ENCODE measurements at regions not wholly inside any gene's neighbourhood (a gene's known extent, or its start where the extent isn't known, plus 50 kb on each side); places are given as distances from the start of the nearest gene placed in this dataset.

GRCh38 chr2:121866789-121867188 is 111.3 kb downstream of the TSN start:
- intact Hi-C loops (cut with micrococcal nuclease) = no loop called here
- Mint-ChIP-seq H3K4me3 (no peak overlapping the region), H3K9me3 (peaks cover 2% of the 10 kb centered on the region), H3K27ac (no peak overlapping the region), H3K36me3 (ENCODE audit: low read depth) (no peaks in the 10 kb centered on the region), H3K27me3 (ENCODE audit: low read depth) (peaks cover 2% of the 10 kb centered on the region), H3K4me1 (ENCODE audit: low read depth) (no peaks in the 10 kb centered on the region)
- no peak for DNase-seq
- CTCF ChIA-PET = no interaction called here

- Mint-ChIP-seq H3K27me3 (ENCODE audit: low read depth) (peaks cover 3% of the 10 kb centered on the region), H3K36me3 (ENCODE audit: low read depth) (no peaks in the 10 kb centered on the region), H3K4me1 (ENCODE audit: low read depth) (no peaks in the 10 kb centered on the region), H3K9me3 (peaks cover 2% of the 10 kb centered on the region), H3K27ac (no peak overlapping the region), H3K4me3 (no peak overlapping the region)
- DNase-seq = no peak
- CTCF ChIA-PET = no interaction called here
- intact Hi-C loops (cut with micrococcal nuclease) = no loop called here
Measured at GRCh38 chr2:121868652-121869051, 113.2 kb downstream of the TSN start.

- no peak overlapping the region for H3K4me3 Mint-ChIP-seq
- no peak for DNase-seq
- H3K27ac Mint-ChIP-seq = no peak overlapping the region
- H3K27me3 Mint-ChIP-seq (ENCODE audit: low read depth) = peaks cover 4% of the 10 kb centered on the region
- H3K9me3 Mint-ChIP-seq = no peaks in the 10 kb centered on the region
- CTCF ChIA-PET = no interaction called here
- H3K36me3 Mint-ChIP-seq (ENCODE audit: low read depth) = no peaks in the 10 kb centered on the region
- intact Hi-C loops (cut with micrococcal nuclease) = no loop called here
- no peaks in the 10 kb centered on the region for H3K4me1 Mint-ChIP-seq (ENCODE audit: low read depth)
Measured at GRCh38 chr2:121869363-121869762, 113.9 kb downstream of the TSN start.

- H3K27me3 Mint-ChIP-seq (ENCODE audit: low read depth) = peaks cover 5% of the 10 kb centered on the region
- CTCF ChIA-PET = no interaction called here
- no peak overlapping the region for H3K27ac Mint-ChIP-seq
- H3K4me1 Mint-ChIP-seq (ENCODE audit: low read depth) = no peaks in the 10 kb centered on the region
- H3K9me3 Mint-ChIP-seq = no peaks in the 10 kb centered on the region
- no peak overlapping the region for H3K4me3 Mint-ChIP-seq
- no peaks in the 10 kb centered on the region for H3K36me3 Mint-ChIP-seq (ENCODE audit: low read depth)
- intact Hi-C loops (cut with micrococcal nuclease) = no loop called here
- DNase-seq = no peak
Measured at GRCh38 chr2:121869873-121870272, 114.4 kb downstream of the TSN start.

GRCh38 chr2:121872651-121873050 is 117.2 kb downstream of the TSN start:
- Mint-ChIP-seq H3K4me3 (no peak overlapping the region), H3K9me3 (no peaks in the 10 kb centered on the region), H3K27me3 (ENCODE audit: low read depth) (peaks cover 5% of the 10 kb centered on the region), H3K36me3 (ENCODE audit: low read depth) (no peaks in the 10 kb centered on the region), H3K4me1 (ENCODE audit: low read depth) (no peaks in the 10 kb centered on the region), H3K27ac (no peak overlapping the region)
- intact Hi-C loops (cut with micrococcal nuclease) = no loop called here
- CTCF ChIA-PET = no interaction called here
- DNase-seq = no peak

GRCh38 chr2:121873864-121874263 is 118.4 kb downstream of the TSN start:
- Mint-ChIP-seq H3K9me3 (no peaks in the 10 kb centered on the region), H3K27ac (no peak overlapping the region), H3K4me1 (ENCODE audit: low read depth) (no peaks in the 10 kb centered on the region), H3K36me3 (ENCODE audit: low read depth) (no peaks in the 10 kb centered on the region), H3K4me3 (no peak overlapping the region), H3K27me3 (ENCODE audit: low read depth) (peaks cover 5% of the 10 kb centered on the region)
- CTCF ChIA-PET = no interaction called here
- no peak for DNase-seq
- intact Hi-C loops (cut with micrococcal nuclease) = no loop called here

- Mint-ChIP-seq H3K36me3 (ENCODE audit: low read depth) (no peaks in the 10 kb centered on the region), H3K27ac (no peak overlapping the region), H3K4me1 (ENCODE audit: low read depth) (no peaks in the 10 kb centered on the region), H3K9me3 (no peaks in the 10 kb centered on the region), H3K4me3 (no peak overlapping the region), H3K27me3 (ENCODE audit: low read depth) (peaks cover 8% of the 10 kb centered on the region)
- DNase-seq = no peak
- intact Hi-C loops (cut with micrococcal nuclease) = no loop called here
- CTCF ChIA-PET = no interaction called here
Measured at GRCh38 chr2:121875585-121876185, 120.2 kb downstream of the TSN start.

- CTCF ChIA-PET = no interaction called here
- H3K9me3 Mint-ChIP-seq = no peaks in the 10 kb centered on the region
- H3K36me3 Mint-ChIP-seq (ENCODE audit: low read depth) = no peaks in the 10 kb centered on the region
- no peak overlapping the region for H3K4me3 Mint-ChIP-seq
- no peaks in the 10 kb centered on the region for H3K4me1 Mint-ChIP-seq (ENCODE audit: low read depth)
- H3K27ac Mint-ChIP-seq = no peak overlapping the region
- no peak for DNase-seq
- H3K27me3 Mint-ChIP-seq (ENCODE audit: low read depth) = peaks cover 9% of the 10 kb centered on the region
- intact Hi-C loops (cut with micrococcal nuclease) = no loop called here
Measured at GRCh38 chr2:121877366-121877765, 121.9 kb downstream of the TSN start.

- Mint-ChIP-seq H3K4me3 (no peak overlapping the region), H3K4me1 (ENCODE audit: low read depth) (no peaks in the 10 kb centered on the region), H3K27ac (no peak overlapping the region), H3K36me3 (ENCODE audit: low read depth) (no peaks in the 10 kb centered on the region), H3K9me3 (no peaks in the 10 kb centered on the region), H3K27me3 (ENCODE audit: low read depth) (peaks cover 7% of the 10 kb centered on the region)
- CTCF ChIA-PET = no interaction called here
- intact Hi-C loops (cut with micrococcal nuclease) = no loop called here
- no peak for DNase-seq
Measured at GRCh38 chr2:121880283-121880682, 124.8 kb downstream of the TSN start.

GRCh38 chr2:121881038-121881437 is 125.6 kb downstream of the TSN start:
- no peak overlapping the region for H3K4me3 Mint-ChIP-seq
- no peaks in the 10 kb centered on the region for H3K9me3 Mint-ChIP-seq
- no peak for DNase-seq
- no peaks in the 10 kb centered on the region for H3K4me1 Mint-ChIP-seq (ENCODE audit: low read depth)
- no peak overlapping the region for H3K27ac Mint-ChIP-seq
- intact Hi-C loops (cut with micrococcal nuclease) = no loop called here
- H3K27me3 Mint-ChIP-seq (ENCODE audit: low read depth) = peaks cover 7% of the 10 kb centered on the region
- CTCF ChIA-PET = interaction anchor here (1.3 kb wide), 1 partner anchor 16 kb away, joined by 5 read pairs; no protein-coding TSS in a partner anchor
- no peaks in the 10 kb centered on the region for H3K36me3 Mint-ChIP-seq (ENCODE audit: low read depth)

- intact Hi-C loops (cut with micrococcal nuclease) = no loop called here
- no peak for DNase-seq
- Mint-ChIP-seq H3K27ac (no peak overlapping the region), H3K4me3 (no peak overlapping the region), H3K9me3 (no peaks in the 10 kb centered on the region), H3K36me3 (ENCODE audit: low read depth) (no peaks in the 10 kb centered on the region), H3K4me1 (ENCODE audit: low read depth) (no peaks in the 10 kb centered on the region), H3K27me3 (ENCODE audit: low read depth) (peaks cover 10% of the 10 kb centered on the region)
- CTCF ChIA-PET = interaction anchor here (1.3 kb wide), 1 partner anchor 15 kb away, joined by 5 read pairs; no protein-coding TSS in a partner anchor
Measured at GRCh38 chr2:121881950-121882349, 126.5 kb downstream of the TSN start.

- CTCF ChIA-PET = interaction anchor here (0.7 kb wide), 2 partner anchors 160 to 663 kb away, joined by 3 read pairs; no protein-coding TSS in a partner anchor
- H3K27ac Mint-ChIP-seq = no peak overlapping the region
- intact Hi-C loops (cut with micrococcal nuclease) = no loop called here
Measured at GRCh38 chr2:121884078-121884477, 128.6 kb downstream of the TSN start.

GRCh38 chr2:121884511-121884921 is 129.1 kb downstream of the TSN start:
- DNase-seq = no peak
- no peak overlapping the region for H3K4me3 Mint-ChIP-seq
- H3K27me3 Mint-ChIP-seq (ENCODE audit: low read depth) = peaks cover 9% of the 10 kb centered on the region
- no peaks in the 10 kb centered on the region for H3K4me1 Mint-ChIP-seq (ENCODE audit: low read depth)
- no peak overlapping the region for H3K27ac Mint-ChIP-seq
- no peaks in the 10 kb centered on the region for H3K9me3 Mint-ChIP-seq
- intact Hi-C loops (cut with micrococcal nuclease) = no loop called here
- H3K36me3 Mint-ChIP-seq (ENCODE audit: low read depth) = no peaks in the 10 kb centered on the region
- CTCF ChIA-PET = interaction anchor here (0.7 kb wide), 2 partner anchors 159 to 663 kb away, joined by 3 read pairs; no protein-coding TSS in a partner anchor

More at GRCh38 chr2:121884078-121884477, 128.6 kb downstream of the TSN start:
- no peaks in the 10 kb centered on the region for H3K4me1 Mint-ChIP-seq (ENCODE audit: low read depth)
- no peak for DNase-seq
- no peaks in the 10 kb centered on the region for H3K36me3 Mint-ChIP-seq (ENCODE audit: low read depth)
- no peaks in the 10 kb centered on the region for H3K9me3 Mint-ChIP-seq
- no peak overlapping the region for H3K4me3 Mint-ChIP-seq
- peaks cover 10% of the 10 kb centered on the region for H3K27me3 Mint-ChIP-seq (ENCODE audit: low read depth)
